PC-9 (cell line): ENCODE measurements at regions not wholly inside any gene's neighbourhood (a gene's known extent, or its start where the extent isn't known, plus 50 kb on each side); places are given as distances from the start of the nearest gene placed in this dataset.

ENCODE experiments used
- BruUV-seq: library from RNA; stranded (reverse); fragments of 400-500 nt; replicated peaks from 2 replicates; lab custom pipeline; 2021; lab: Mats Ljungman, UMichigan
- CTCF ChIA-PET: fragments of 300-600 bp; sonication (Branson Sonifier 250); formaldehyde crosslinking; loops from one replicate; lab custom pipeline; 2022; ENCODE audit warnings: antibody characterized with exemption; lab: Charles Lee
- POLR2A ChIA-PET: fragments of 300-600 bp; sonication (Branson Sonifier 250); formaldehyde crosslinking; loops from one replicate; lab custom pipeline; 2022; ENCODE audit warnings: antibody characterized with exemption; ENCODE audit not compliant: unreplicated experiment; lab: Charles Lee
- DNase-seq, 2 experiments: peaks; one replicate each; pipeline versions ENCODE4 v3.0.0 to v3.0.0-alpha.2; 2015 to 2022; ENCODE audit warnings: mixed read lengths in 1 of 2
- H2AFZ ChIP-seq: fragments of 200-600 bp; sonication (generic); 2 replicates; pipeline ENCODE4 v1.8.1; 2017; ENCODE audit warnings: antibody characterized with exemption
- H3F3A ChIP-seq: fragments of 200-600 bp; sonication (generic); 2 replicates; pipeline ENCODE4 v1.8.1; 2017; ENCODE audit warnings: antibody characterized with exemption, mild to moderate bottlenecking, low read depth; ENCODE audit not compliant: insufficient read depth
- H3K27ac ChIP-seq: fragments of 200-600 bp; sonication (generic); 2 replicates; pipeline ENCODE4 v1.6.1; 2016; ENCODE audit warnings: mixed run types
- H3K27me3 ChIP-seq: fragments of 200-600 bp; sonication (generic); 2 replicates; pipeline ENCODE4 v1.6.1; 2016; ENCODE audit warnings: low read depth, mixed run types; ENCODE audit not compliant: insufficient read depth
- H3K36me3 ChIP-seq: fragments of 200-600 bp; sonication (generic); 2 replicates; pipeline ENCODE4 v1.6.1; 2016; ENCODE audit warnings: low read depth, mixed run types
- H3K4me1 ChIP-seq: fragments of 200-600 bp; sonication (generic); replicated peaks from 2 replicates; pipeline ENCODE4 v1.6.1; 2016; ENCODE audit warnings: mixed run types; ENCODE audit not compliant: insufficient read depth
- H3K4me2 ChIP-seq: fragments of 200-600 bp; sonication (generic); 2 replicates; pipeline ENCODE4 v1.6.1; 2017; ENCODE audit warnings: mixed run types
- H3K4me3 ChIP-seq: fragments of 200-600 bp; sonication (generic); 2 replicates; pipeline ENCODE4 v1.6.1; 2016; ENCODE audit warnings: mixed run types
- H3K79me2 ChIP-seq: fragments of 200-600 bp; sonication (generic); 2 replicates; pipeline ENCODE4 v1.6.1; 2017; ENCODE audit warnings: low read depth, mixed run types
- H3K9me2 ChIP-seq: fragments of 200-600 bp; sonication (generic); 2 replicates; pipeline ENCODE4 v1.8.1; 2017; ENCODE audit warnings: mild to moderate bottlenecking; ENCODE audit not compliant: insufficient read depth
- H3K9me3 ChIP-seq: fragments of 200-600 bp; sonication (generic); 2 replicates; pipeline ENCODE4 v1.8.1; 2016; ENCODE audit warnings: low read depth; ENCODE audit not compliant: insufficient read depth
- H4K20me1 ChIP-seq: fragments of 200-600 bp; sonication (generic); 2 replicates; pipeline ENCODE4 v1.8.1; 2017; ENCODE audit not compliant: insufficient read depth
- EZH2 ChIP-seq: fragments of 200-600 bp; sonication (generic); IDR thresholded peaks from 2 replicates; pipeline ENCODE4 v1.8.0; 2017; ENCODE audit warnings: antibody characterized with exemption, low read depth
- intact Hi-C: fragments of 100-400 bp; cut with micrococcal nuclease; formaldehyde crosslinking; loops from one replicate; pipeline ENCODE4 v1.10.0; 2022; ENCODE audit not compliant: unreplicated experiment
- TF ChIP-seq, protein P1 (sequence below): fragments of 200-600 bp; sonication (generic); conservative IDR thresholded peaks from 2 replicates; pipeline ENCODE4 v1.6.1; 2017; ENCODE audit warnings: mixed run types, antibody characterized with exemption, mild to moderate bottlenecking, moderate library complexity

DNA sequence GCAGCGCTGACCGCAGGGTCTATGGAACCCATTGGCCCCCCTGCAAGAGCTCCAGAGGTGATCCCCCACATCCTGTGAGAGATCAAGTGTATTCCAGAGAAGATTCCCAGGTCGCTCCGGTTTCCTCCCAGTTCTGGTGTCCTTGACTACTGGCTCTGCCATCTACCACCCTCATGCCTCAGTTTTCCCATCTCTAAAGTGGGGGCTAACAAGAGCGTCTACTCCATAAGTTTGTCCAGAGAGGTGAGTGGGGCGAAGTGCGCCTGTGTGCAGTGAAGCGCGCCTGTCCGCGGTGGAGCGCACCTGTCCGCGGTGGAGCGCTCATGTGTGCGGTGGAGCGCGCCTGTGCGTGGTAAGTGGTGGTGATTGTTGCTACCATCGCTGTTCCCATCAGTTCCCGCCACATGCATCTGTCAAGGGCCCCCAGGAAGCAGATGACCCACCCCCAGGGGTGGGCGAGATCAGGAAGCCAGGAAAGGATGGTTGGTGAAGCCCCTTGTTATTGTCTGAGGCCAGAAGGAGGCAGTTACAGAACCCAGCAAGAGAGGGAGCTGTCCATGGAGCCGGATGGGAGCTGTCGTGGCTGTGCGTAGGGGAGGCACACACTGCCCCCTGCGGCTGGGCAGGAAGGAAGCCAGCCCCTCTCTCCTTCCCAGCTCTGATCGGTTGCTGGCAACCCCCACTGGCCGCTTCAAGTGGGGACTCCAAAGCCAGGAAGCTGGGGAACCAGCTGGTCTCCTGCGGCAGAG lies 73.2 kb upstream of the FGF3 start:
- Histone ChIP-seq H3F3A (peaks cover 74% of the 10 kb centered on the region), H3K27me3 (no peaks in the 10 kb centered on the region), H3K27ac (peak overlapping the region; percentile 85), H3K4me2 (peak overlapping the region; percentile 63), H3K9me2 (no peaks in the 10 kb centered on the region), H3K36me3 (0 out of 2 replicates have a peak, but pooled peaks cover 2% of the 10 kb centered on the region), H3K9me3 (peaks cover 9% of the 10 kb centered on the region), H4K20me1 (no peaks in the 10 kb centered on the region), H3K4me1 (peaks cover 74% of the 10 kb centered on the region), H3K79me2 (no peaks in the 10 kb centered on the region), H2AFZ (no peak overlapping the region), H3K4me3 (no peak overlapping the region)
- intact Hi-C loops: no loop called here
- no peak for TF ChIP-seq EZH2
- TF ChIP-seq, protein P1, sequence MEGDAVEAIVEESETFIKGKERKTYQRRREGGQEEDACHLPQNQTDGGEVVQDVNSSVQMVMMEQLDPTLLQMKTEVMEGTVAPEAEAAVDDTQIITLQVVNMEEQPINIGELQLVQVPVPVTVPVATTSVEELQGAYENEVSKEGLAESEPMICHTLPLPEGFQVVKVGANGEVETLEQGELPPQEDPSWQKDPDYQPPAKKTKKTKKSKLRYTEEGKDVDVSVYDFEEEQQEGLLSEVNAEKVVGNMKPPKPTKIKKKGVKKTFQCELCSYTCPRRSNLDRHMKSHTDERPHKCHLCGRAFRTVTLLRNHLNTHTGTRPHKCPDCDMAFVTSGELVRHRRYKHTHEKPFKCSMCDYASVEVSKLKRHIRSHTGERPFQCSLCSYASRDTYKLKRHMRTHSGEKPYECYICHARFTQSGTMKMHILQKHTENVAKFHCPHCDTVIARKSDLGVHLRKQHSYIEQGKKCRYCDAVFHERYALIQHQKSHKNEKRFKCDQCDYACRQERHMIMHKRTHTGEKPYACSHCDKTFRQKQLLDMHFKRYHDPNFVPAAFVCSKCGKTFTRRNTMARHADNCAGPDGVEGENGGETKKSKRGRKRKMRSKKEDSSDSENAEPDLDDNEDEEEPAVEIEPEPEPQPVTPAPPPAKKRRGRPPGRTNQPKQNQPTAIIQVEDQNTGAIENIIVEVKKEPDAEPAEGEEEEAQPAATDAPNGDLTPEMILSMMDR: no peak; the same call in 1 of the 2 replicates
- no TSS peak for BruUV-seq
- CTCF ChIA-PET: interaction anchor here (0.9 kb wide), 1 partner anchor 9 kb away, joined by 4 read pairs; no protein-coding TSS in a partner anchor
- no peak for DNase-seq
- POLR2A ChIA-PET: interaction anchor here (1.1 kb wide), 1 partner anchor 22 kb away, joined by 10 read pairs; no protein-coding TSS in a partner anchor

DNA sequence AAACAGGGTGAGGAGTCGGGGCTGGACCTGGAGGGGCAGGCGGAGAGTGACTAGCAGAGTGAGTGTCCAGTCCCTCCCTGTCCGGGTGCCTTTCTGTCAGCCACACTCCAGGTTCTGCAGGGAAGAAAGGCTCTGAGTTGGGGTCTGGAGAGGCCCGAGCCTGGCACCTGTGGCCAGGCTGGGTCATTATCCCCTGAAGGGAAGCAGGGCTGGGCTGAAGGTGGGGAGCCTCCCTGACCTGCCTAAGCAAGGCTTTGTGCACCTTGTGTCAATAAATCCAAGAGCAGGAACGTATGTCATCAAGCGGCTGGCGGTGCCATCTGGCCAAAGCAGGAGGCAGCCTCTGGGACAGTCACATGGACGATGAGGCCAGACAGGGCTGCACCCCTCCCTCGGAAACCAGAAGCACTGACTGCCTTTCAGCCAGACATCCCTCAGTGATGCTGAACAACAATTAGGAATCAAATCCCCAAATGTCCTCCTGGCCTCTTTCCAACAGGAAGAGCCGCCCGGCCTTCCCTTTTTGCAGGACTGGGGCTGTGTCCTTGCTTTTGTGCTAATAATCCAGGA lies 73.9 kb upstream of the FGF3 start:
- POLR2A ChIA-PET: interaction anchor here (0.7 kb wide), 1 partner anchor 454 kb away, joined by 3 read pairs; no protein-coding TSS in a partner anchor
- no peak overlapping the region for H2AFZ ChIP-seq
- peaks cover 75% of the 10 kb centered on the region for H3F3A ChIP-seq
- H3K27ac ChIP-seq: peak overlapping the region; percentile 85
- intact Hi-C loops: no loop called here
- BruUV-seq: no TSS peak
- DNase-seq: peak; percentile 70 to 86
- H3K4me2 ChIP-seq: peak overlapping the region; percentile 63
- peaks cover 9% of the 10 kb centered on the region; the same call in 1 of the 2 replicates for H3K36me3 ChIP-seq
- H3K9me3 ChIP-seq: peaks cover 16% of the 10 kb centered on the region
- no peak overlapping the region for H3K4me3 ChIP-seq
- H3K27me3 ChIP-seq: no peaks in the 10 kb centered on the region
- peaks cover 73% of the 10 kb centered on the region for H3K4me1 ChIP-seq
- no peaks in the 10 kb centered on the region for H4K20me1 ChIP-seq
- H3K9me2 ChIP-seq: no peaks in the 10 kb centered on the region
- TF ChIP-seq, protein P1: no peak
- no peak for TF ChIP-seq EZH2
- CTCF ChIA-PET: interaction anchor here (0.6 to 0.9 kb wide), 2 partner anchors 9 to 18 kb away, joined by 3 to 4 read pairs; no protein-coding TSS in a partner anchor
- no peaks in the 10 kb centered on the region for H3K79me2 ChIP-seq

DNA sequence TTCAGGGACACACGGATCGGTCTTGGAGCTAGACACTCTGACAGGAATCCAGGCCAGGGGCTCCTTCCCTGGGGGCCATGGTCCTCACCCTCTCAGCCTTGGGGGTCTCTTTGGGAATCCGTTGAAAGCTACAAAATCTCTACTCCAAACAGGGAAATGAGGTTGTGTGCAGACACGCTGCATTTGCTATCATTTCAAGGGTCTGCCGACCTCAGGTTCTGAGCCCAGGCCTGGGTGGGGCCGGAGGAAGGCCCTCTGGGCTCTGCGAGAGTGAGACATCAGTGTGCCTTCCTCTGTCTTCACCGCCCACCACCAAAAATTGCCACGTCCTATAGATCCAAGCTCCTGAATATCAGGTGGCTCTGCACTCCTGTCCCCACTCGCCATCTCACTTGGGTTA lies 74.4 kb upstream of the FGF3 start:
- H3K9me2 ChIP-seq: no peaks in the 10 kb centered on the region
- TF ChIP-seq EZH2: no peak
- no peak overlapping the region for H3K4me3 ChIP-seq
- no peaks in the 10 kb centered on the region for H3K27me3 ChIP-seq
- H3F3A ChIP-seq: peaks cover 73% of the 10 kb centered on the region
- H2AFZ ChIP-seq: no peak overlapping the region
- peak overlapping the region; percentile 63 for H3K4me2 ChIP-seq
- intact Hi-C loops: no loop called here
- CTCF ChIA-PET: interaction anchor here (0.6 kb wide), 1 partner anchor 17 kb away, joined by 3 read pairs; no protein-coding TSS in a partner anchor
- no peaks in the 10 kb centered on the region for H4K20me1 ChIP-seq
- H3K4me1 ChIP-seq: peaks cover 68% of the 10 kb centered on the region
- BruUV-seq: no TSS peak
- no peak for DNase-seq
- no peaks in the 10 kb centered on the region for H3K79me2 ChIP-seq
- H3K9me3 ChIP-seq: peaks cover 17% of the 10 kb centered on the region
- peaks cover 10% of the 10 kb centered on the region; the same call in 1 of the 2 replicates for H3K36me3 ChIP-seq
- POLR2A ChIA-PET: interaction anchor here (0.7 kb wide), 1 partner anchor 453 kb away, joined by 3 read pairs; no protein-coding TSS in a partner anchor
- peak overlapping the region; percentile 85 for H3K27ac ChIP-seq
